Activated naive CD8-positive, alpha-beta T cell (primary cell): ENCODE measurements at regions not wholly inside any gene's neighbourhood (a gene's known extent, or its start where the extent isn't known, plus 50 kb on each side); places are given as distances from the start of the nearest gene placed in this dataset.
"Not testable (repeated sequence)": the region's sequence is repeated elsewhere in the genome, so short reads cannot be mapped to it uniquely, and the experiment has no call there.

Experiments used
- H3K27ac Mint-ChIP-seq: one replicate; pipeline ENCODE4 v1.8.0; 2021; ENCODE audit warnings: mixed read lengths
- H3K27me3 Mint-ChIP-seq: one replicate; pipeline ENCODE4 v1.8.0; 2021; ENCODE audit warnings: mixed read lengths
- H3K36me3 Mint-ChIP-seq: one replicate; pipeline ENCODE4 v1.8.0; 2021; ENCODE audit warnings: mixed read lengths
- H3K4me1 Mint-ChIP-seq: one replicate; pipeline ENCODE4 v1.8.0; 2021; ENCODE audit warnings: low read depth, mixed read lengths
- H3K4me3 Mint-ChIP-seq: one replicate; pipeline ENCODE4 v1.8.0; 2021; ENCODE audit warnings: mild to moderate bottlenecking, mixed read lengths
- H3K9me3 Mint-ChIP-seq: one replicate; pipeline ENCODE4 v1.8.0; 2021; ENCODE audit warnings: low read depth, mixed read lengths

DNA sequence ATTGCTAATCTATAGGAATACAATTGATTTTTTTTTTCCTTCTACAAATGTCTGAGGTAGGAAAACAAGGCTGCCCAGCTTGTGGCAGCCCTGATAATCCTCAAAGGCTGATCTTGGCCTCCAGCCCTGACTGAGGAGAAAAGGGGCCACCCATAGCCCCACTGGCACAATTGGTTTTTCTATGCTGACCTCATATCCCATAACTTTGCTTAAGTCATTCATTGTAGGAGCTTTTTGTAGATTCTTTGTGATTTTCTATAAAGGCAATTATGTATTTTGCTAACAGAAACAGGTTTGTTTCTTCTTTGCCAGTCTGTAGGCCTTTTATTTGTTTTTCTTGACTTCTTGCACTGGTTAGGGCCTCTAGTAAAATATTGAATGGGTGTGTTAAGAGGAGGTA is 80.2 kb upstream of the C15orf39 start:
- H3K9me3 Mint-ChIP-seq: no peaks in the 10 kb centered on the region
- H3K4me3 Mint-ChIP-seq: no peak overlapping the region
- no peaks in the 10 kb centered on the region for H3K36me3 Mint-ChIP-seq
- no peaks in the 10 kb centered on the region for H3K27me3 Mint-ChIP-seq
- H3K27ac Mint-ChIP-seq: no peak overlapping the region
- H3K4me1 Mint-ChIP-seq: no peaks in the 10 kb centered on the region

DNA sequence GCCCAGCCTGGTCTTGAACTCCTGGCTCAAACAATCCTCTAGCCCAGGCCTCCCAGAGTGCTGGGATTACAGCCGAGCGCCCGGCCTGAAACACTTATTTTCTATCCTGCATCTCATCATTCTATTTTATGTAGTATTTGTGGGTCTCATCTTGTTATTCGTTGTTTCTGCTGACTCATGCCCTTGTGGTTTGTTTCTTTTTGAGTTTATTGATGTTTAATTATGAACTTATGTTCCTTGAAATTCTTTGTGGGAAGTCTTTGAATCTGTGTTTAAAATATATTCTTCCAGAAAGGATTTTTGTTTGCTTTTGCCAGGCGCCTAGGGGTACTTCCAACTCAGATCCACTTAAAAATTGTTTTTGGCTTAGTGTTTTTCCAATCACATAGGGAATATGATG is 78.3 kb upstream of the C15orf39 start:
- Mint-ChIP-seq H3K9me3 (no peaks in the 10 kb centered on the region), H3K27ac (no peak overlapping the region), H3K4me1 (no peaks in the 10 kb centered on the region), H3K27me3 (no peaks in the 10 kb centered on the region), H3K4me3 (no peak overlapping the region), H3K36me3 (no peaks in the 10 kb centered on the region)

DNA sequence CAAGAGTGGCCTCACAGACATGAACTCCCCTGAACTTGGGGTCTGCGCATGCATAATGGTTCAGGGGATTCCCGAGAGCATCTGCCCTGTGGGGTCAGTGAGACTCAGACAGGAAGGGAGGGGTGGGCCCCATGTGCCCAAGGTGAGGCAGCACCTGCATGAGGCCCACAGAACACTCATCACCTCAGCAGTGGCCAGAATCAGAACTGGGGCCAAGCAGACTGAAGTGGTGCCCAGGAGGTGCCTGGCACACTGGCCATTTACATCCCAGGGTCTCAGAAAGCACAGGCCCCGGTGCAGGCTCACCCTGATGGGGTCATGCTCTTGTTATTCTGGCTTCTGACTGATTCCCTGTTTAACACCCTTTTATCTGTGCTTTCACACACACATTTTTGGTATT is 77.4 kb upstream of the C15orf39 start:
- H3K4me1 Mint-ChIP-seq, H3K36me3 Mint-ChIP-seq, H3K27ac Mint-ChIP-seq, H3K9me3 Mint-ChIP-seq, H3K27me3 Mint-ChIP-seq, H3K4me3 Mint-ChIP-seq: not testable (repeated sequence)

DNA sequence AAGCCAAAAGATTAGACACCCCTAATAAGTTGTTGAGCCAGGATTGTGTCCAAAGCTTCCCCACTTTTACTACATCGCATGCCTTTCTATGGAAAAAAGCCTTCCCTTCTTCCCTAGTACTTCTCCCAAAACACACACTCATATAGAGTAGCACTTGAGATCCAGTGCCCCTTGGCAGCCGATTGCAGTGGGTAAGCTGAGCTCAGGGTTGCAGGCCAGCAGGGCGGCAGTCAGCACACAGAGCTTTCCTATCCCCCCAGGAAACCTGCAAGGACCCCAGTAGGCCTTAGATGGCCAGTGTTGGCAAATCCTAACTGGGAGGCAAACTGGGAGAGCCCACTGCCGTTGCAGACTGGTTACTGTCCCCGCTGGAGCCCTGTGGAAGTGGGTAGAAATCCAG is 75.7 kb upstream of the C15orf39 start:
- Mint-ChIP-seq H3K36me3 (no peaks in the 10 kb centered on the region), H3K27ac (no peak overlapping the region), H3K4me1 (peaks cover 9% of the 10 kb centered on the region), H3K4me3 (no peak overlapping the region), H3K9me3 (no peaks in the 10 kb centered on the region), H3K27me3 (no peaks in the 10 kb centered on the region)

DNA sequence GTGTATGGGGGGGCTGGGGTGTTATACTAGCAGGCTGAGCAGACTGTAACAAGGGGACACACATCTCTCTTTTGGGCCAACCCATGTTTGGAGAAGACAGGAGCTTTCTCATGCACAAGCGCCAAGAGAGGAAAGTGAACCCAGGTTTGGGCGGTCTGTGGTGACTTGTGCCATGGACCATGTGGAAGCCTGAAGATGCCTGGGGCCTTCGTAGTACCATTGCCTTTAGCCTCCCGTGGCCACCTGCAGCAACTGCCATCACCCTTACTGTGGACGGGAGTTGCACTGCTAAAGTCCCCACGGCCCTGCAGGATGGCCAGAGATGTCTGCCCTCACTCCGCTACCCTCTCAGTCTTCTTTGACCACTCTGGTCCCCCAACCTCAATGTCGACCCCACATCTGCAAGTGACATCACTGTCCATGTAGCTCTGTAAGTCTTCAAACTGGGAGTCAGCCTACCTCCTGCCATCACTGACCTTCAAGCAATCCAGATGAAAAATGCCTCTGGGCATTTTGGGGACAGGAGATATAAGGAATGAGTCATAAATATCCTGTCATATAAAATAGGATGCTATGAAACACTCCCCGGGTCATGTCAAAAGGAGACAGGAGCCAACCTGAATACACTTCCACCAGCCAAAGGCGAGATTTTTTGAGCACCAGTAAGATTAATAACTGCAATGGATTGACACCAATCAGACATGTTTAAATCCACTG is 74.7 kb upstream of the C15orf39 start:
- Mint-ChIP-seq H3K4me1 (peaks cover 15% of the 10 kb centered on the region), H3K4me3 (no peak overlapping the region), H3K36me3 (no peaks in the 10 kb centered on the region), H3K9me3 (no peaks in the 10 kb centered on the region), H3K27me3 (no peaks in the 10 kb centered on the region), H3K27ac (no peak overlapping the region)

DNA sequence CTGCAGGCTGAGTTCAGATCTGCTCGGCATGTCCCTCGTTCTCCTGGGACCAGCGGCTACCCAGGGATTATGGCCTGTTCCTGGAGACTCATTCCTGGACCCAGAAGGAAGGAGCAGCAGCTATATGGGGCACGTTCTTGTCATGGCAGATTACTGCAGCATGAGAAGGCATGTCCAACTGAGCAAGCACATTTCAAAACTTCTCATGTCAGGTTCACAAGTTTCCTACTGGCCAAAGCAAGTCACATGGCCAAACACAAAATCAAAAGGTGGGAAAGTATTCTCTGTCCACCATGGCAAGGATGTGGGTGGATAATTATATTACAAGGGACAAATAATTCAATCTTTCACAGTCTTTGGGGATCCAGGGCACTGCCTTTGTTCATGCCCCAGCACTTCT is 71.9 kb upstream of the C15orf39 start:
- Mint-ChIP-seq H3K4me3 (no peak overlapping the region), H3K9me3 (no peaks in the 10 kb centered on the region), H3K36me3 (no peaks in the 10 kb centered on the region), H3K4me1 (peaks cover 15% of the 10 kb centered on the region), H3K27me3 (no peaks in the 10 kb centered on the region), H3K27ac (no peak overlapping the region)

DNA sequence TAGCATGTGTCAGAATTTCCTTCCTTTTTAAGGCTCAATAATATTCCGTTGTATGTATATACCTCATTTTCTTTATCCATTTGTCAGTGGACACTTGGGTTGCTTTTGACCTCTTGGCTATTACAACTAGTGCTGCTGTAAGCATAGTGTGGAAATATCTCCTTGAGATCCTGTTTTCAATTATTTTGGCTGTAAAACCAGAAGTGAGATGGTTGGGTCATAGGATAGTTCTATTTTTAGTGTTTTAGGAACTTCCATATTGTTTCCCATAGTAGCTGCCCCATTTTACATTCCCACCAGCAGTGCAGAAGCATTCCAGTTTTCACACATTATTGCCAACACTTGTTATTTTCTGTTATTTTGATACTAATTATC is 70.4 kb upstream of the C15orf39 start:
- Mint-ChIP-seq H3K4me1 (peaks cover 15% of the 10 kb centered on the region), H3K9me3 (no peaks in the 10 kb centered on the region), H3K36me3 (no peaks in the 10 kb centered on the region), H3K27me3 (no peaks in the 10 kb centered on the region), H3K27ac (peak overlapping the region; percentile 83), H3K4me3 (peak overlapping the region; percentile 68)

DNA sequence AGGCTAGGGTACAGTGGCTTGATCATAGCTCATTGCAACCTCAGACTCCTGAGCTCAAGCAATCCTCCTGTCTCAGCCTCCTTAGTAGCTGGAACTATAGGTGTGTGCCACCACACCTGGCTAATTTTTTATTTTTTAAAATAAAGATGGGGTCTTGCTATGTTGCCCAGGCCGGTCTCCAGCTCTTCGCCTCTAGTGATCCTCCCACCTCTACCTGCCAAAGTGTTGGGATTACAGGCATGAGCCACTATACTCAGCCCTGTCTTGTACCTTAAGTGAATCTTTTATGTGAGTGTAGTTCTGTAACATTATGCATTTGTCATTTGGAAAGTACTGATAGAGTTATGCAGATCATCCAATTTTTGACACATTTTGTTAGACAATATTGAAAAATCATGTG is 66.9 kb upstream of the C15orf39 start:
- Mint-ChIP-seq H3K27me3 (no peaks in the 10 kb centered on the region), H3K4me3 (no peak overlapping the region), H3K4me1 (peaks cover 13% of the 10 kb centered on the region), H3K36me3 (no peaks in the 10 kb centered on the region), H3K9me3 (no peaks in the 10 kb centered on the region), H3K27ac (no peak overlapping the region)

DNA sequence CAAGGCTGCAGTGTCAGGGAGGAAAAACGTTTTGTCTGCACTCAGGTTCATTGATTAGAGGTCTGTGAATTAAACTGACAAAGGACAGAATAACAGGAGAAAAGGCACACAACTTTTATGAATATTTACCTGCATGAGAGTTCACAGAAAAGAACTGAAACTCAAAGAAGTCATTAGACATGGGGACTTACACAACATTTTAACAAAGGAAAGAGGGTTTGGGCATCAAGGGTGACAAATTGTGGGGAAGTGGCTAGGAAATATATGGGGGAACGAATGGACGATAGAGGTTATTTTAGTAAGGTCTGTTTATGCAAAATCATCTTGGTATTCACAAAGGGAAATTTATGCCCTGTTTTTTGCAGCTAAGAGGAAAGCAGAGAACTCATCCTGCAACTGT is 65.6 kb upstream of the C15orf39 start:
- Mint-ChIP-seq H3K27me3 (peaks cover 4% of the 10 kb centered on the region), H3K36me3 (peaks cover 5% of the 10 kb centered on the region), H3K4me1 (peaks cover 5% of the 10 kb centered on the region), H3K4me3 (no peak overlapping the region), H3K27ac (no peak overlapping the region), H3K9me3 (peaks cover 4% of the 10 kb centered on the region)

DNA sequence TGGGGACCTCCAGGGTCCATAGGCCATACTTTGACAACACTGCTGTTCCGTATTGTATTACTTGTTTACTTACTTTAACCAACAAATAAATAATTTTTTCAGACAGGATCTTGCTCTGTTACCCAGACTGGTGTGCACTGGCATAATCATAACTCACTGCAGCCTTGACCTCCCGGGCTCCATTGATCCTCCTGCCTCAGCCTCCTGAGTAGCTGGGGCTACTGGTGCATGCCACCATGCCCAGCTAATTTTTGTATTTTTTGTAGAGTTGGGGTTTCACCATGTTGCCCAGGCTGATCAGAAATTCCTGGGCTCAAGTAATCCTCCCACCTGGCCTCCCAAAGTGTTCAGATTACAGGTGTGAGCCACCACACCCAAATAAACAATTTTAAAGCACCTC is 64.9 kb upstream of the C15orf39 start:
- Mint-ChIP-seq H3K27me3 (peaks cover 5% of the 10 kb centered on the region), H3K4me1 (no peaks in the 10 kb centered on the region), H3K27ac (no peak overlapping the region), H3K4me3 (no peak overlapping the region), H3K36me3 (peaks cover 5% of the 10 kb centered on the region), H3K9me3 (peaks cover 5% of the 10 kb centered on the region)

DNA sequence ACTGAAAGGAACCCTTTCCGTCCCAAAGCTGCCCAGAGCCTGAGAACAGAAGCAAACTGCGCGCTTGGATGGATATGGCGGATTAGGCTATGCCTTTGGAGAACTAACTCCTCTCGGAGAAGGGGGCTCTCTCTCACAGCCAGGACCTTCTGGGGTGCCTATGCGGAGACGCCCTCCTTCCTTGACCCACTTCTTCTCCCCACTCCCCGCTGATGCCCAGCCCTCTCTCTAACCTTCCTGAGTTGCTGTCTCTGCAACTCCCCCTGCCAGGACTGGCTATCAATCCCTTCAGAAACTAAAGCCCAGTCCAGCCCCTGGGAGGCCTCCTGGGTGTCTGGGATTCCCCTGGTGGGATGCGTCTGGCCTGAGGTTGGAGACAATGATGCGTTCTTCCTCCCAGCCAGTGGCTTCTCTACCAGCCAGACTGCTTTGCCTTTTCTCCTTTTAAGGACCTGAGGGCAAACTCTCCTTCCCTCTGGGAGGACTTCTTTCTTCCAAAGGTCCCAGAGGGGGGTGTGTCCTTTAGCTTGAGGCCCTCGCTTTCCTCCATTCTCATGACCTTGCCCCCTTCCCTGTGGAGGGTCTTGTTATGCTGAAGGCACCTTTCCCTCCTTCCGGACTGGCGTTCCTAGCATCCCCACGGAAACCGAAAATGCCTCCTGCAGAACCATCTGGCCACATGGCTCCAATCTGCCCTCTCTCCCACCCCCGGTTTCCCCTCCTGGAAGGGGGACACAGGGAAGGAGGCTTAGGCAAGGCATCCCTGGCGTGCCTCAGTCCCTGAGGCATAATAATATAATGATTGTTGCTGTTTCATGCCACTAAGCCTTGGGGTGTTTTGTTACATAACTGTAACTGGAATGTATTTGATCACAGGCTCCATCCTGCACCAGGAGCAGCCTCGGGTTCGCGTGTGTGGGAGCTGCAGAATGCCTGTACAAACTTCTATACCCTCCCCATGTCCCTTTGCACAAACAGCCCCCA is 63.4 kb upstream of the C15orf39 start:
- no peaks in the 10 kb centered on the region for H3K4me1 Mint-ChIP-seq
- no peak overlapping the region for H3K27ac Mint-ChIP-seq
- H3K4me3 Mint-ChIP-seq: no peak overlapping the region
- peaks cover 5% of the 10 kb centered on the region for H3K27me3 Mint-ChIP-seq
- H3K36me3 Mint-ChIP-seq: peaks cover 8% of the 10 kb centered on the region
- H3K9me3 Mint-ChIP-seq: peaks cover 12% of the 10 kb centered on the region

DNA sequence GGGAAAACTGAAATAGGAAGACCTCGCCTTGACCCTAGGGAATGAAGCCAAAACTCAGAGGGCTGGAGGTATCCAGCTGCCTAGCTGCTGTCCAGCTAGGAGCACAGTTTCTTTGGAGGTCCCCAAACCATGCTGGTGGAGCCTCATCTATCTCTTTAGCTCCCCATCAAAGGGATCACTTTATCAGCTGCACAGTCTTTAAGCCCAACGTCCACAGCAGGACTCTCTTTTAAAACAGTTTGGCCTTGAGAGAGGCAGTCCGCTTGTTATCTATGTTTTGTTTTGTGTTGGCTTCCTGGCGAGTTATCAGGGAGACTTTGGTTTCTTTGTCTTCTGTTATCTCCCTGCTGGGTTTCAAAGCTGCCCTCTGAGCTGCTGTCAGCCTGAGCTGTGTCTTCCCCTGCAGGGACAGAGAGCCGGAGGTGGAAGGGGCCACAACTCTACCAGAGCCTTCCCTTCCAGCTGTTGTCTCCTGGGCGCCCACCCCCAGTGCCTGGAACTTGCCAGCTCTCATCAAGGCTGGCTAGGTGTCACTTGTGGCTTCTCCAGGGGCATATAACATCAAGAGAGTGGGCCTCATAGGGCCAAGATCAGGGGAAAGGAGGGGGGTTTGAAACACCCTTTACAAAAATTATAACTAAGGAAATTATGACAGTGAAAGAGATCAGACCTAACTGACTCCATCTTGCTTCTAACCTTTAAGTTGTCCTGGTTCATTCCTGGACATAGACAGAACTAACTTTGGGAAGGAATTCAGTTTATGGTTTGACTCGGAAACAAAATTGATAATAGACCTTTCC is 61.4 kb upstream of the C15orf39 start:
- Mint-ChIP-seq H3K27ac (no peak overlapping the region), H3K4me3 (no peak overlapping the region), H3K9me3 (peaks cover 12% of the 10 kb centered on the region), H3K4me1 (no peaks in the 10 kb centered on the region), H3K27me3 (peaks cover 5% of the 10 kb centered on the region), H3K36me3 (peaks cover 8% of the 10 kb centered on the region)

DNA sequence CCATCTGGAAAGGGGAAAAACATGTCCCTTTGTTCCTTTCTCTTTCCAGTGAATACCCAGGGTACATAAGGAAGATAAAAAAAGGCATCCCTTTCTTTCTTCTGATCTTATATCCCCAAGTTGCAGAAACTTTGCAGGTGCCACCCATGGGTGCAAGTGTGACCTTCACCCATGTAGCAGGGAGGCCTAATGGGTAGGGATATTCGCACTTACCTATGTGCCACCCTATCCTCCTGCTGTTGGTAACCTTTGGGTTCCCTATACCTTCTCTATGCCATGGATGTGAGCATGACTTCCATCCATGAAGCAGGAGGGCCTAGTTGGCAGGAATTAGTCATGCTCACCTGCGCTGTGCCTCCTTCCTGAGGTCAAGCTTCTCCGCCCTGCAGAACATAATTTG is 59.2 kb upstream of the C15orf39 start:
- no peak overlapping the region for H3K27ac Mint-ChIP-seq
- no peak overlapping the region for H3K4me3 Mint-ChIP-seq
- H3K9me3 Mint-ChIP-seq: peaks cover 12% of the 10 kb centered on the region
- peaks cover 5% of the 10 kb centered on the region for H3K27me3 Mint-ChIP-seq
- peaks cover 8% of the 10 kb centered on the region for H3K36me3 Mint-ChIP-seq
- H3K4me1 Mint-ChIP-seq: no peaks in the 10 kb centered on the region

DNA sequence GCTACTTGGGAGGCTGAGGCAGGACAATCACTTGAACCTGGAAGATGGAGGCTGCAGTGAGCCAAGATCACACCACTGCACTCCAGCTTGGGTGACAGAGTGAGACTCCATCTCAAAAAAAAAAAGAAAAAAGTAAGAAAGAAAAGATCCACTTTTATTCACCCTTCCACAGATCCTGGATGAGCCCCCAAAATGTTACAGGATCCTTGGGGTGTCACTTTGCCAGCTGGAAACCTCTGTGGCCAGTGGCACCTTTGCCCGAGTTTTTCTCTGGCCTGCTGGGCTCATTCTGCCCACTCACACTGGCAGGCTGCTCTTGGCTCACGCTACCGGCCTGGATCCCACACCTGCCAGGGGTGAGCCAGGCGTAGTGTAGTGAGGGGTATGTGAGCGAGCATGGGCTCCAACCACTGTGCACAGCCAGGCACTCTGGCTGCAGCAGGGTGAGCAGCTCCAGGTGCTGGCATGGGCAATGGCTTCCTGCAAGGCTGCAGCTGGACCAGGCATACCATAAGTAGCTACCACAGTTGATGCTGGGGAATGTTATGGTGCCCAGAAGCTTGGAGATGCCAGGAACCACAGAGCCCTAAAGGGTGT is 57.8 kb upstream of the C15orf39 start:
- no peak overlapping the region for H3K27ac Mint-ChIP-seq
- peaks cover 12% of the 10 kb centered on the region for H3K9me3 Mint-ChIP-seq
- H3K36me3 Mint-ChIP-seq: peaks cover 8% of the 10 kb centered on the region
- H3K27me3 Mint-ChIP-seq: peaks cover 5% of the 10 kb centered on the region
- no peaks in the 10 kb centered on the region for H3K4me1 Mint-ChIP-seq
- no peak overlapping the region for H3K4me3 Mint-ChIP-seq
